ENCODE measurements at regions not wholly inside any gene's neighbourhood (a gene's known extent, or its start where the extent isn't known, plus 50 kb on each side); places are given as distances from the start of the nearest gene placed in this dataset.
A peak's percentile ranks its signal among the peaks of the same experiment; 100 is the strongest.

DNA sequence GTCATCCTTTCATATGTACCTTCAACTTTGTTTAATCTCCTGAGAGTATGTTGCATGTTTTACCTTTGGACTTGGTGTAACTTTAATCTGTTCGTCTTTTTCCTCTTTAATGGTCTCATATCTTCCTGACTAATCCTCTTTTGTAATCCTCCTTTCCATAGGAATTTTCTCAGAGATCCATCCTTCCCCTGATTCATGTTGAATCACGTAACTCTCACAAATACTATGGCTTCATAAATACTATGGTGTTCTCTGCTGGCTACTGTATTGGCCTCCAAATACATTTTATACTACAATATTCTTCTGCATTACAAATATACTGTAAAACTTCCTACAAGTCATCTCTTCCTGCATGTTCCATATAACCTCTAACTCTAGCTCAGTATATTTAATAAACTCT is 317.7 kb upstream of the ADGRB3 start:
- peak; percentile 6 for DNase-seq (ENCODE audit: low read depth)
- TF ChIP-seq, protein P1, sequence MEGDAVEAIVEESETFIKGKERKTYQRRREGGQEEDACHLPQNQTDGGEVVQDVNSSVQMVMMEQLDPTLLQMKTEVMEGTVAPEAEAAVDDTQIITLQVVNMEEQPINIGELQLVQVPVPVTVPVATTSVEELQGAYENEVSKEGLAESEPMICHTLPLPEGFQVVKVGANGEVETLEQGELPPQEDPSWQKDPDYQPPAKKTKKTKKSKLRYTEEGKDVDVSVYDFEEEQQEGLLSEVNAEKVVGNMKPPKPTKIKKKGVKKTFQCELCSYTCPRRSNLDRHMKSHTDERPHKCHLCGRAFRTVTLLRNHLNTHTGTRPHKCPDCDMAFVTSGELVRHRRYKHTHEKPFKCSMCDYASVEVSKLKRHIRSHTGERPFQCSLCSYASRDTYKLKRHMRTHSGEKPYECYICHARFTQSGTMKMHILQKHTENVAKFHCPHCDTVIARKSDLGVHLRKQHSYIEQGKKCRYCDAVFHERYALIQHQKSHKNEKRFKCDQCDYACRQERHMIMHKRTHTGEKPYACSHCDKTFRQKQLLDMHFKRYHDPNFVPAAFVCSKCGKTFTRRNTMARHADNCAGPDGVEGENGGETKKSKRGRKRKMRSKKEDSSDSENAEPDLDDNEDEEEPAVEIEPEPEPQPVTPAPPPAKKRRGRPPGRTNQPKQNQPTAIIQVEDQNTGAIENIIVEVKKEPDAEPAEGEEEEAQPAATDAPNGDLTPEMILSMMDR (IDR thresholded peaks at IDR 0.05; ENCODE audit: low read length, missing control alignments) = no peak
- no peak overlapping the region for H3K4me3 ChIP-seq (replicated peaks; ENCODE audit: low read depth, low read length)

DNA sequence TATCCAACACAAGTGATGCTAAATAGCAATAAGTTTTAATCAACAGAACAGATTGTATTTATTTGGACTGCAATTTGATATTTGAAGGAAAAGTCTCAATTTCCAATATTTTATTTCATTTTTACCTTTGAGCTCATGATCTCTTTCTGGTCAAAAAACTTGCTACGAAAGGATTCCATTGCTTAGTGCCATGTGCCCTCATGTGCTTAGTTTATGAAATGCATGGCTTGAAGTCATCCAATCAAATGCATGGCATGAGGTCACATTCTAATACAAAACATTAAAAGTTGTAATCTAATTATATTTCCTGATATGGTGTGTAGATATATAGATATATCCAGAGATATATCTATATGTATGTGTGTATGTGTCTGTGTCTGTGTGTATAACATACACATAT is 321.2 kb upstream of the ADGRB3 start:
- no peak overlapping the region for H3K4me3 ChIP-seq (replicated peaks; ENCODE audit: low read depth, low read length)
- peak; percentile 67 for DNase-seq (ENCODE audit: low read depth)
- TF ChIP-seq, protein P1 (IDR thresholded peaks at IDR 0.05; ENCODE audit: low read length, missing control alignments) = peak; percentile 53

DNA sequence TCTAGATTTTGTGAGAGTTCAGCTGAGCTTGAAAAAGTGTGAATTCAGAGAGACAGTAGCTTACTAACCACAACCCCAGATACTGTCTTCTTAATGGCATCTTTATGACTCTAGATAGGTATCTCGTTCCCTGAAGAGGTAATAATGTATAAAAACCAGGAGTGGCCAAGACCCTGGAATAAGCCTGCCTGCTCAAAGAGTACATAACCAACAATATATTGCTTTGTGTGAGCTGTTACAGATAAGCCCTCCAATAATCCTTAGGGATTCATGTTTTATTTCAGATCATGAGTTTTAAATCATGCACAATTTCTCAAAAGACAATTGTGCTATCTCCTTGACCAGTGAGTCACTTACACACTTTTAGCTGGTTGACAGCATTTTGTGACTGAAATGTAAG is 327.8 kb upstream of the ADGRB3 start:
- no peak overlapping the region for H3K4me3 ChIP-seq (replicated peaks; ENCODE audit: low read depth, low read length)
- TF ChIP-seq, protein P1 (IDR thresholded peaks at IDR 0.05; ENCODE audit: low read length, missing control alignments) = no peak
- no peak for DNase-seq (ENCODE audit: low read depth)

DNA sequence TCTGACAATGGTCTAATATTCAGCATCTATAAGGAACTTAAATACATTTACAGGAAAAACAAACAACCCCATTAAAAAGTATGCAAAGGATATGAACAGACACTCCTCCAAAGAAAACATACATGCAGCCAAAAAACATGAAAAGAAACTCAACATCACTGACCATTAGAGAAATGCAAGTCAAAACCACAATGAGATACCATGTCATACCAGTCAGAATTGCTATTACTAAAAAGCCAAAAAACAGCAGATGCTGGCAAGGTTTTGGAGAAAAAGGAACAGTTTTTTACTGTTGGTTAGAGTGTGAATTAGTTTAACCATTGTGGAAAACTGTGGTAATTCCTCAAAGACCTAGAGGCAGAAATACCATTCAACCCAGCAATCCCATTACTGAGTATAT is 339.0 kb upstream of the ADGRB3 start:
- TF ChIP-seq, protein P1 (IDR thresholded peaks at IDR 0.05; ENCODE audit: low read length, missing control alignments) = no peak
- H3K4me3 ChIP-seq (replicated peaks; ENCODE audit: low read depth, low read length) = no peak overlapping the region
- peak; percentile 41 for DNase-seq (ENCODE audit: low read depth)

DNA sequence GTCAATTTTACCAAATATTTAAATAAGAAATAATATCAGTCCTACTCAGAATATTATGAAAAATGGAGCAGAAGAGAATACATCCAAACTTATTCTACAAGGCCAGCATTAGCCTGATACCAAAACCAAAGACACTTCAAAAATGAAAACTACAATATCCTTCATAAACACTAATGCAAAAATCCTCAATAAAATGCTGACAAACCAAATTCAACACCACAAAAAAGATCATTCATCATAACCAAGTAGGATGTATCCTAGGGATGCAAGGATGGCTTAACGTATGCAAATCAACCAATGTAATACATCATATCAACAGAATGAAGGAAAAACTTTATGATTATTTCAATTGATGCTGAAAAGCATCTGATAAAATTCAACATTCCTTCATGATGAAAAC is 352.4 kb upstream of the ADGRB3 start:
- TF ChIP-seq, protein P1 (IDR thresholded peaks at IDR 0.05; ENCODE audit: low read length, missing control alignments) = no peak
- H3K4me3 ChIP-seq (replicated peaks; ENCODE audit: low read depth, low read length) = no peak overlapping the region
- no peak for DNase-seq (ENCODE audit: low read depth)

DNA sequence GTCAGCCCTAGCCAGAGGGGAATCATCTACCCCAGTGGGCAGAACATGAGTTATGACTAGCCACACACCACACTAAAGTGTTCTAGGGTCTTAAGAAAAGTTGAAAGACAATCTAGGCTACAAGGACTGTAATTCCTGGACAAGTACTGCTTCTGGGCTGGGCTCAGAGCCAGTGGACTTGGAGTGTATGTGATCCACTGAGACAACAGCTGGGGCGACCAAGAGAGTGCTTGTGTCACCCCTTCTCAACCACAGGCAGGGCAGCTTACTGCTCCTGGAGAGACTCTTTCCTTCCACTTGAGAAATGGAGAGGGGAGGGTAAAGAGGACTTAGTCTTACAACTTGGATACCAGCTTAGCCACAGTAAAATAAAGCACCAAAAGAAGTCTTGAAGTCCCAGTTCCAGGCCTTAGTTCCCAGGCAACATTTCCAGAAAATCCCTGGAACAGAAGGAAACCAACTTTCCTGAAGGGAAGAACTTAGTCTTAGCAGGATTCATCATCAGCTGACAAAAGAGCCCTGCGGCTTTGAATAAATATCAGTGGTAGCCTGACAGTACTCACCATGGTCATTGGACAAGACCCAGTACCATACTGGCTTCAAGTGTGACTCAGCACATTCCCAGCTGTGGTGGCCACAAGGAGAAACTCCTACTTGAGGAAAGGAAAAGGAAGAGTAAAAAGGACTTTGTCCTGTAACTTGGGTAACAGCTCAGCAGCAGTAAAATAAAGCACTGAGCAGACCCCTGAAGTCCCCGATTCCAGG is 355.1 kb upstream of the ADGRB3 start:
- peak; percentile 35 for DNase-seq (ENCODE audit: low read depth)
- TF ChIP-seq, protein P1 (IDR thresholded peaks at IDR 0.05; ENCODE audit: low read length, missing control alignments) = no peak
- no peak overlapping the region for H3K4me3 ChIP-seq (replicated peaks; ENCODE audit: low read depth, low read length)

DNA sequence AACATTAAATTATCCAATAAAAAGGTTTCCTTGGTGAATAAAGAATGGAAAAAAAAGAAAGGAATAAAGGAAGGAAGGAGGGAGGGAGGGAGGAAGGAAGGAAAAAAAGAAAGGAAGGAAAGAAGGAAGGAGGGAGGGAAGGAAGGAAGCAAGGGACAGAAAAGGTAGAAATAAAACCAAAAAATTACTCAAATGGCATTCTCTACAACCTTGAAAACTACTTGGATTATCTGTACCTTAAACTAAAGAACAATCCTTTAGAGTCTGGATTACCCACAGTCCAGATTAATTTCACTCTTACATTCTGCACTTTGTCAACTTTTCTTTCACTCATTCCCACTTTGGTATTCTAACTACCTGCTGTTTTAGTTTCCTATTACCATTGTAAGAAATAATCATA is 361.8 kb upstream of the ADGRB3 start:
- DNase-seq (ENCODE audit: low read depth) = no peak
- H3K4me3 ChIP-seq (replicated peaks; ENCODE audit: low read depth, low read length) = no peak overlapping the region
- TF ChIP-seq, protein P1 (IDR thresholded peaks at IDR 0.05; ENCODE audit: low read length, missing control alignments) = no peak

Measured in fibroblast of pulmonary artery (primary cell).